HG03354 (cell line): ENCODE measurements at regions not wholly inside any gene's neighbourhood (a gene's known extent, or its start where the extent isn't known, plus 50 kb on each side); places are given as distances from the start of the nearest gene placed in this dataset.
A peak's percentile ranks its signal among the peaks of the same experiment; 100 is the strongest.
"Not testable (repeated sequence)": the region's sequence is repeated elsewhere in the genome, so short reads cannot be mapped to it uniquely, and the experiment has no call there.

Source experiments
- ATAC-seq: cut with Tn5 transposase; IDR thresholded peaks from one replicate; pipeline ENCODE4 v1.9.1; 2021; ENCODE audit warnings: mild to moderate bottlenecking; ENCODE audit not compliant: unreplicated experiment, poor library complexity, severe bottlenecking

DNA sequence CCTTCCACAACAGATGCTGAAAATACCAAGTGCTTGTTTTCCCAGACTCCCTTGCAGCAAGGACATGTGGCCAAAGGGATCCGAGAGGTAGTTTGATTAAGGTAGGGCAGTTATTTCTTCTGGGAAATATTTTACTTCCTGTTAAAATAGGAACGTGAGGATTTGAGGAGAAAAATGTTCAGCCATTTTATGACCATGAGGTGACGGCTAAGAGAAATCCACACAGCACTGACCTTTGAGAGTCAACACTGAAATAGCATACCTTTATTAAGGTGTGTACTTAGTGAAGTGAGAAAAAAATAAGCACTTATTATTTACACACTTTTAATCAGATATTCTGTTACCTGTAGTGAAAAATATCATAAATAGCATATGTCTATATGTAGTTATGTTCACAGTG is 133.9 kb downstream of the PPP1R3A start:
- ATAC-seq, result no peak

DNA sequence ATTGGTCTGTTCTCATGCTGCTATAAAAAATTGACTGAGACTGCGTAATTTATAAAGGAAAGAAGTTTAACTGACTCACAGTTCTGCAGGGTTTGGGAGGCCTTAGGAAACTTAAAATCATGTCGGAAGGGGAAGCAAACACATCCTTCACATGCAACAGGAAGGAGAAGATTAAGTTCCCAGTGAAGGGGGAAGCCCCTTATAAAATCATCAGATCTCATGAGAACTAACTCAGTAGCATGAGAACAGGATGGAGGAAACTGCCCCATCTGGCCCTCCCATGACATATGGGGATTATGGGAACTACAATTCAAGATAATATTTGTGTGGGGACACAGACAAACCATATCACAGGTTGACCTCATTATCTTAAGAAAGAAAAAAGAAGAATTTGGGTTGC is 134.5 kb downstream of the PPP1R3A start:
- no peak for ATAC-seq

DNA sequence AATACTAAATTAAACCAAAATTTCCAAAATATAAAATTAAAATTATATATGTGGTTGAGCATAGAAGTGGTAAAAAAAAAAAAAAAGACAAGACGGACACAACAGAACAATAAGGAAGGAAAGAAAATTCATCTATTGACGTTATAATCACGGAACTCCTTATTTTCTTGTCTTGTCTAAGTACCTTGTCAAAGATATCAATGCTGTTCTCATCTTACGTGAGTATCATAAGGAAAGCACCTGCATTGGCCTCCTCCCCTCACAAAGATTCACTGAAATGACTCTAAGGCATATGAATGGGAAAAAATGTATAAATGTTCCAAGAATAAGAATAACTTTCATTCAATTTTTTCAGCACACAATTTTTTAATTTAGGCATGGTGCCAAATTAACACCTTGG is 135.4 kb downstream of the PPP1R3A start:
- ATAC-seq, result no peak

DNA sequence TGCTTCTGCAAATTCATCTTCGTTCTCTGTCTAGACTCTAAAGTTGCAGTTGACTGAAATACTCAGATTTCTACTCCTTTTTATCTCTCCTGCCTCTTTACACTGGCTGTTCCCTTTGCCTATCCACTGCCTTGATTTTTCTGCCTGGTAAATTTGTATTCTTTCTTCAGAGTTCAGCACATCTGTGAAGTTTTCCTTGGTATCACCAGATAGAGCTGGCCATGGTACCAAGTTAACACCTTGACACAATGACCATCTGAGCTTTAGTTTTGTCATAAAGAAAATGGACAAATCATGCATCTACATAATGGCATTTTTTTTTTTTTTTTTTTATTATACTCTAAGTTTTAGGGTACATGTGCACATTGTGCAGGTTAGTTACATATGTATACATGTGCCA is 143.0 kb downstream of the PPP1R3A start:
- ATAC-seq, result no peak

DNA sequence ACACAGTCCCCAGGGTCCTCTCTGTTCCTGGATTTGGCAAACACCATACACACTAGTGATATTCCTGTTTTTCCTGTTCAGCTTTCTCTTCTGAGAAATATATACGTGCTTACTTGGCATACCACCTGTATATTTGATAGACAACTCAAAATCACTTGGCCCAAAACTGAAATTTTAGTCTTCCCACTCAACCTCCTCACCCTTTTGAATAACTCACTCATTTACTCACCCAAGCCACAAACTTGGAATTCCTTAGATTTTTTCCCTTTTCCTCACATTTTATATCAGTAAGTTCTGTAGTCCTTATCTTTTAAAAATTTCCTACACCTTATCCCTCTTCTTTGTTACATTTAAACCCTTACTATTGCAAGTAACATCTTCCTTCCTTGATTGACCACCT is 143.4 kb downstream of the PPP1R3A start:
- no peak for ATAC-seq

DNA sequence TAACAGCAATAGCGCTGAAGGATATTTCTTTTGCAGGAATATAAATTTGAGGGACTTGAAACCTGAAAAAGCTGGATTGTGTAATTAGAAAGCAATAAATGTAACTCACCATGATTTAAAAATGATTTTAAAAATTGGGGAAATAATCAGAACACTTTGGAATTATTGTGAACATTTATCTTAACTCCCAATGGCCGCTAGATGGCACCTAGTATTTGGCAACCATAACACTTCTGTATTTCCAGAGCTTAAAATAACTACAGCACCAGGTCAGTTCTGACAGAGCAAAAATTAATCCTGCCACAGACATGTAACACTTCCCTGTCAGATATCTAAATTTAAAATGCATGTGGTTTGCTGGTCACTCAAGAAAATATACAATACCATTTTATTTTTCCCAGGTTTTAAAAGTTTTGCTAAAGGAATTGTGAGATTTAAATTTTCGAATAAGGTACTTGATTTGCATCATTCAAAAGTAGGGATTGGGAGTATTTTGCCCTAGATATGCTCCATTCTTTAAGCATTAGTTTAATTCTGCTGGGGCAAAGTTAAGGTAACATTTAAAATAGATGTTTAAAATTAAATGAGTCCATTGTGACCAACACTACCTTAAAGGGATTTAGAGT is 144.5 kb downstream of the PPP1R3A start:
- peak; percentile 97 for ATAC-seq

DNA sequence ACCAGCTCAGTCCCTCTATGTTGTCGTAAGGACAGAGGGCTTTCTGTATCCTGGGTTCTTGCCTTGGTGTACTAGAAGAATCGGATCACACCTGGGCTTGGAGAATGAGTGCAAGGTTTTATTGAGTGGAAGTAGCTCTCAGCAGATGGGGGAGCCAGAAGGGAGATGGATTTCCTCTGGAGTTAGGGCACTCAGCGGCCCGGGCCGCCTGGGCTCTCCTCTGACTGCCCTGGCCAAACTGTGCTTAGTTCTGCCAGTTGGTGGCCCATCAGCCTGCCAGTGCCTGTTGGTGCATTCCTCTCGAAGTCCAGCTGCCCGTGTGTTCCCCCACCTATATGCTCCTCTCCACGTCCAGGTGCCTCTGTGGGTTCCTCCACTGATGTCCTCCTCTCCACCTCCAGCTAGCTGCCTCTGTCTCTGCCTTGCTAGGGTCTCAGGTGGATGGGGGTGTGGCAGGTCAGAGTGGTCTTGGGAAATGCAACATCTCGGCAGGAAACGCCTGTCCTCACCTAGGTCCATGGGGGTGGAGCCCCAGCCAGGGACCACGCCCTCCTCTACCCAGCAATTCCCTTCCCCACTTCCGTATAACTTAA is 148.6 kb downstream of the PPP1R3A start:
- no peak for ATAC-seq

DNA sequence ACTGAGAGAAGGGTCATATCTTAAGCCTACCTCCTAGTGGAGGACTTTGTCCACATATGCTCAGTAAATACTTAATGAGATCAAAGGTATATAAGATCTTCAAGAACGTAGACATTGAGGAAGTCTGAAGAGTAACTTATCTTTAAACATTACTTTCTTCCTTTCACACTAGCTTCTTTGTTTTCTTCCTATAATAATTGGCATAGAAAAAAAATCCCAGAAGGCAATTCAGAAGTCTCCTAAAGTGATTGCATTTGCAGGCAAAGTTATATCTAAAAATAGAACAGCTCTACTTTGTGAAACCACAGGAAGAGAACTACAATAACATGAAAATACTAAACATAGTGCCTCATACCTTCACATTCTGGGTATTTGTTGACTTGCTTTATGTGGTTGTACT is 150.4 kb downstream of the PPP1R3A start:
- no peak for ATAC-seq

DNA sequence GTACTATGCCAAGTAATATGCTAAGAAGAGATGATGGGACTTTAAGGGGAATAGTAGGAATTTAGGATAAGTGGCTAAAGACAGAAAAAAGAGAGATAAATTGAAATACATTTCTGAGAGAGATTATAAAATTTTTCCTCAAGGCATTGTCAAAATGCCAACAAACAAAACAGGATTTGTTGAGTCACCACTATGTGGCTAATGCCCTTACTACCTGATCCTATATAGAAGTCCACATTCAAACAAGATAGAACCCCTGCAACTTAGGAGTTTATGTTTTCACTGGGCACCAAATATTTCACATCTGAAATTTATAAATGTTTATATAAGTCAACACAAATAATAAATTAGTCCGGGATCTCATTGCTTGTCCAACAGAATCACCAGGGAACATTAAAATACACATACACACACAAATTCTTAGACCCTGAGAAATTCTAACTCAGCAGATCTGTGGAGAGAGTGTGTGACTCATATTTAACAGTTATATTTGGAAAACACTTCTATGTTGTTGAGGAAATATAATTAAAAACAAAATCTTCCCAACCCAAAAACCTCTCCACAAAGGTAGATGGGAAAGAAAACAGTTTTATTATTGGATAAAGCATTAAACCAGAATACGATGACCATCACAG is 154.3 kb downstream of the PPP1R3A start:
- ATAC-seq, result no peak

DNA sequence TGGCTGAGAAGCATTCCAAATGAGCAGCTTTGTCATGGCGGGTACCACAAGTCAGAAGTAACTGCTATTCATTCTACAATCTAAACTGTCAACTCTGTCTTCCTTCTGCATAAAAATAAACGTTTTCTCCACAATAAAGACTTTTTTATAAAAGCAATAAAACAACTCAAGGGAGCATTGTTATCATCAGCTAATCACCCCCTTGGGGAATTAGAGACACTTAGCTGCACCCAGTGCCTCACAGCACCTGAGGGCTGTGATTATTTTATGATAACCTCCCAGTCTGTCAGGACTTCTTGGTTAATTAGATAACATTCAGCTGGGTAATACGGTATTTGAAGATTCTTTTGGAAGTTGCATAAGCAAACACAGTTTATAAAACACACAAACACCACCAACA is 155.6 kb downstream of the PPP1R3A start:
- ATAC-seq, result no peak

DNA sequence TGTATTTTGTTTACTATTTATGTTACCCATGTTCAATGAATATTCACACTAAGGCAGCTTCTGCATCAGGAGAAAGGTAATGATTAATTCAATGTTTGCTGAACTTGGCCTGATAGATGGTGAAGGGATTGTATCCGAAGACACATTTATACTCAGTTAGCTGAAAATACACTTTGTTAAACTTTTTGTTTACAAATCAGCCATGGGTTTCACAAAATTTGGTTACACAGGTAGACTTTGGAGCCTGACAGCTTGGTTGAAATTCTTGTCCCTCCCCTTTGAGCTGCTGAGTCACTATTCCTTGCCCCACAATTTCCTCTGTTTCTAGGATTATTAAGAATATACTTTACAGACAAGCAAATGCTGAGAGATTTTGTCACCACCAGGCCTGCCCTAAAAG is 162.6 kb downstream of the PPP1R3A start:
- ATAC-seq, result no peak

DNA sequence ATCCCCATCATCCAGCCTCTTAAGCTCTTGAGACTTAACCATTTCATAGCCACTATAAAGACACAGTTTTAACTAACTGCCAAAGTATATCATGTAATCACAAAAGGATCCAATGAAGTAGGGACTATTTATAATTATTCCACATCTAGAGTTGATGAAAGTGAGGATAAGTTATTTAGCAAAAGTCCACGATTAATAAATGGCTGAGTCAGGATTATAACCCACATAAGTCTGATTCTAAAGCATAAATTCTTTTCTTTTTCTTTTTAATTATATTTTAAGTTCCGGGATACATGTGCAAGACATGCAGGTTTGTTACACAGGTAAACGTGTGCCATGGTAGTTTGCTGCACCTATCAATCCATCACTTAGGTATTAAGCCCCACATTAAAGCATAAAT is 166.1 kb downstream of the PPP1R3A start:
- no peak for ATAC-seq

DNA sequence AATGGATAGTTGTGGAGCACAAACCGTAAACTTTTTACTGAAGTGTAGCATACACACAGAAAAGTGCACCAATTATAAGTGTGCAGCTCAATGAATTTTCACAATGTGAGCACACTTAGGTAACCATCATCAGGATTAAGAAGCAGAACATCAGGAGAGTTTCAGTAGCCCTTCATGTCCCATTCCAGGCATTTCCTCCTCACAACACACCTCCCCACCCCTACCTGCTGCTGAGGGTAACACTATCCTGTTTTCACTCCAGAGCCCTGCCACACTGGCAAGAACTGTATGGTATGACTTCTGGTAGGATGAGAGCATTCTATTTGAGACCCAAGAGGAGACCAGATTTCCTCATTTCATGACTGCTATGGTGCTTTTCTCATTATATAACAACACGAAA is 166.5 kb downstream of the PPP1R3A start:
- ATAC-seq, result no peak

DNA sequence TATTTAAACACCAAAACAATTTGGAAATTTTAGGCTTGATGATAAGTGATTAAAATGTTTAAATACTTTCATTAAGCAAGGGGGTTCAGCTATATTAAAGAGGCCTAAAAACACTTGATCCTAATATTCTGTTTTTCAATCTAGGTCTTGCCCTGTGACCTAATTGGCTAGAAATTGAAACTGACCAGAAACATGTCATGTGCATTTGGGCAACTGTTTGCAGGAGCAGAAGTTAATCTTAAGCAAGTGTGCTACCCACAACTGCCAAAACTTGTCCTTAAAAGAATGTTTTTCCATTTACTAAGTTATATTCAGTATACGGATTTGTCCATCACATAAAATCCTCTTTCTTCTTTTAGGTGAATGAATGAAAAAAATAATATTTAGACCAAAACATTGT is 167.3 kb downstream of the PPP1R3A start:
- ATAC-seq, result no peak

DNA sequence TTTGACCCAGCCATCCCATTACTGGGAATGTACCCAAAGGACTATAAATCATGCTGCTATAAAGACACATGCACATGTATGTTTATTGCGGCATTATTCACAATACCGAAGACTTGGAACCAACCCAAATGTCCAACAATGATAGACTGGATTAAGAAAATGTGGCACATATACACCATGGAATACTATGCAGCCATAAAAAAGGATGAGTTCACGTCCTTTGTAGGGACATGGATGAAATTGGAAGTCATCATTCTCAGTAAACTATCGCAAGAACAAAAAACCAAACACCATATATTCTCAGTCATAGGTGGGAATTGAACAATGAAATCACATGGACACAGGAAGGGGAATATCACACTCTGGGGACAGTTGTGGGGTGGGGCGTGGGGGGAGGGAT is 170.4 kb downstream of the PPP1R3A start:
- ATAC-seq, result not testable (repeated sequence)

DNA sequence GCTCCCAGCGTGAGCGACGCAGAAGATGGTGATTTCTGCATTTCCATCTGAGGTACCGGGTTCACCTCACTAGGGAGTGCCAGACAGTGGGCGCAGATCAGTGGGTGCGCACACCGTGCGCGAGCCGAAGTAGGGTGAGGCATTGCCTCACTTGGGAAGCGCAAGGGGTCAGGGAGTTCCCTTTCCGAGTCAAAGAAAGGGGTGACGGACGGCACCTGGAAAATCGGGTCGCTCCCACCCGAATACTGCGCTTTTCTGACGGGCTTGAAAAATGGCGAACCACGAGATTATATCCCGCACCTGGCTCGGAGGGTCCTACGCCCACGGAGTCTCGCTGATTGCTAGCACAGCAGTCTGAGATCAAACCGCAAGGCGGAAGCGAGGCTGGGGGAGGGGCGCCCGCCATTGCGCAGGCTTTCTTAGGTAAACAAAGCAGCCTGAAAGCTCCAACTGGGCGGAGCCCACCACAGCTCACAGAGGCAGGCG is 175.8 kb downstream of the PPP1R3A start:
- not testable (repeated sequence) for ATAC-seq

DNA sequence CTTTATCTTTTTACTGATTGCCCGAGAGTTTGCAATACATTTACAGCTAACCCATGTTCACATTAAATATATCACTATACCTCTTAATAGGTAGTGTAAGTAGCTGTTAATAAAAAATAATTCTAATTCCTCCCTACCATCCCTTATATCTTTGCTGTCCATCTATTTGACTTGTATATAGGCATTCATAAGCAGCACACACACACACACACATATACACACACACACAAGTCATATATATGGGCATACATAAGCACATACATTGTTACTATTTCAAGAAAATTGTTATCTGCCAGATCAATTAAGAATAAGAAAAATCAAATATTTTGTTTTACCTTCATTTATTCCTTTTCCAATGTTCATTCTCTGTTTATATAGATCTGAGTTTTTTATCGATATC is 176.4 kb downstream of the PPP1R3A start:
- ATAC-seq, result no peak

DNA sequence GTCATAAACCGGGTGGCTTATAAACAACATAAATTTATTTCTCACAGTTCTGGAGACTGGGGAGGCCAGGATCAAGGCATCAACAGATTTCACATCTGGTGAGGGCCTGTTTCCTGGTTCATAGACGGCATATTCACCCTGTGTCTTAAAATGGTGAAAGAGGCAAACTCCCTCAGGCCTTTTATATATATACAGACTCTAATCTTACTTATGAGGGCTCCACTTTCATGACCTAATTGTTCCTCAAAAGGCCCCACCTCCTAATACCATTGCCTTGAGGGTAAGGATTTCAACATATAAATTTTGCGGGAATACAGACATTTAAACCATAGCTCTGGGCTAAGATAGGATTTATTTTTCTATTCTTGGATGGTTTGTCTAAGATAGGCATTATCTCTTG is 187.2 kb downstream of the PPP1R3A start:
- ATAC-seq, result no peak

DNA sequence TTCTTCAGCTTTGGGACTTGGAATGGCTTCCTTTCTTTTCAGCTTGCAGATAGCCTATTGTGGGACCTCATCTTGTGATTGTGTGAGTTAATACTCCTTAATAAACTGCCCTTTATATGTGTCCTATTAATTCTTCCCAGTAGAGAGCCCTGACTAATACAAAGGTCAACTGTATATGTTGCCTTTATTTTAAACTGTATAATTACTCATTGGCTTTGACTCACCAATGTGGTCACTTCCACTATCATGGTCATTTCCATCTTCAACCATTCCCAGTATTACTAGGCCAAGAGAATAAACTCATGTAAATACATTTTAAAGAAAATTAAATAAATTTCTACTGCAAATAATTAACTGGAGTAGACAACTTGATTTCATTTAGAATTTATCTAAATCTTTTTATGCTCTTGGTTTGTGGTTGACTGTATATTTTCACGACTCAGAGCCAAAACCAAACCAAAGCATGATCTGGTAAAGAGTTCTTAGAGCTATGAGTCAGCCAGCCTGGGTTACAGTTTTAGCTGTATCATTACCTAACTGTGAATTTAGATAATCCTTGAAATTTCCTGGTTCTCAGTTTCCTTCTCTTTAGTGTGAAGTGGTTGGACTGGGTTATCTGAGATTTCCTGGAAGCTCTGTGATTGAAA is 188.4 kb downstream of the PPP1R3A start:
- ATAC-seq, result no peak

DNA sequence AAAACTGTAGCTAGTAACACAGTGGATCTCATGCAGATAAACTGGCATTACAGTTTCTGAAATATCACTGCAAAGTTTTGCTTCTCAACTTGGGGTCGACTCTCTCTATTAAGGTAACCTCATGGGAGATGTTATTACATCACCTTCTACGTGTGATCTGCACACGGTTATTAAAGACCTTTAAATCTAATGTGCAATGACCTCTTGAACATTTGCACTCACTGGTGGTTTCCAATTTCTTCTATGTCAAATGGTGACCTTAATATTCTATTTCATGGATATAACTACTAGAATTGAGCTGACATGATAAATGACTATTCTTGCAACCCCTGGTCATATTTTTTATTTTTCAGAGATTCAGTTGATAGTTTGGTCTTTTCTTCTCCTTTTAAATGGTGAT is 191.3 kb downstream of the PPP1R3A start:
- no peak for ATAC-seq

DNA sequence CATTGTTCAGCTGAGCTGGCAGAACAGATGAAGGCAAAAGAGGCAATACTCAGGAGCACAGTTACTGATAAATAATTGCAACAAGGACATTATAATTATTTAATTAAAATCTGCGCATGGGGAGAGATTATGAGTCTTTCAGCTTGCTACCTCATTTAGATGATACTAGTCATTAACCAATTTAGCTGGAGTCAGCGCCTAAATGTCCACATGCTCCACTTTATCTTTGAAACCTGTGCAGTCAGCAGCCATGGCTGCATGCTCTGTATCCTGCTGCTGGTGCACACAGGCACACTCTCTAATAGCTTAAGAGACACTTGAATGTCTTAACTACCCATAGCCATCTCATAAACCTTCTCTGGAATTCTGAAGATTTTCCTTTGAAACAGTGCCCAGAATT is 196.8 kb downstream of the PPP1R3A start:
- no peak for ATAC-seq
